Small intestine (tissue), 7 donors: ENCODE measurements at regions not wholly inside any gene's neighbourhood (a gene's known extent, or its start where the extent isn't known, plus 50 kb on each side); places are given as distances from the start of the nearest gene placed in this dataset.
A peak's percentile ranks its signal among the peaks of the same experiment; 100 is the strongest.

Experiments
- DNase-seq, 2 donors: peaks; one replicate each; pipeline versions ENCODE4 v3.0.0 to v3.0.0-alpha.2; 2013
- FAIRE-seq: peaks from 2 replicates; lab custom pipeline; 2012; peaks lifted over from hg19 to GRCh38; lab: Jason Lieb, UNC
- H3K27ac ChIP-seq, 3 donors: one replicate each; pipeline ENCODE4 v1.5.1; 2013; ENCODE audit warnings: low read length in 2 of 3, mild to moderate bottlenecking in 2 of 3, control low read depth in 1 of 3, inconsistent platforms in 1 of 3, low read depth in 1 of 3, moderate library complexity in 1 of 3
- H3K27me3 ChIP-seq, 3 donors: one replicate each; pipeline ENCODE4 v1.6.1; 2013; ENCODE audit warnings: low read length in 3 of 3, inconsistent platforms in 1 of 3; ENCODE audit not compliant: control insufficient read depth in 3 of 3, insufficient read depth in 3 of 3
- H3K36me3 ChIP-seq, 3 donors: one replicate each; pipeline ENCODE4 v1.6.1; 2013; ENCODE audit warnings: low read length in 3 of 3, inconsistent platforms in 1 of 3, low read depth in 1 of 3, mild to moderate bottlenecking in 1 of 3, moderate library complexity in 1 of 3; ENCODE audit not compliant: control insufficient read depth in 3 of 3, insufficient read depth in 2 of 3
- H3K4me1 ChIP-seq, 3 donors: one replicate each; pipeline ENCODE4 v1.6.1; 2013; ENCODE audit warnings: low read length in 2 of 3, inconsistent platforms in 1 of 3, low read depth in 1 of 3, mild to moderate bottlenecking in 1 of 3, moderate library complexity in 1 of 3; ENCODE audit not compliant: control insufficient read depth in 3 of 3, insufficient read depth in 2 of 3
- H3K4me3 ChIP-seq, 3 donors: one replicate each; pipeline ENCODE4 v1.5.1; 2013; ENCODE audit warnings: low read length in 3 of 3, control low read depth in 1 of 3, inconsistent platforms in 1 of 3, low read depth in 1 of 3, mild to moderate bottlenecking in 1 of 3, moderate library complexity in 1 of 3
- H3K9me3 ChIP-seq, 2 donors: one replicate each; pipeline ENCODE4 v1.6.1; 2013; ENCODE audit warnings: low read depth in 1 of 2, low read length in 1 of 2; ENCODE audit not compliant: control insufficient read depth in 2 of 2, insufficient read depth in 1 of 2
- WGBS, 3 donors: extraction: QIAGEN DNeasy Blood & Tissue Kit; methylation state at CpG; one replicate each; pipeline ENCODE4 v1.1.7; 2013; 5-methylcytosine and 5-hydroxymethylcytosine counted together
- donor health status: healthy with polysubstance abuse.
- donor health status: control.
- donor health status: control.
- donor health status: Bipolar disorder and iron deficiency.
- donor health status: healthy.

- no peak for FAIRE-seq
- peak; percentile 8 to 27 for DNase-seq
- no peaks in the 10 kb centered on the region for H3K27me3 ChIP-seq
- H3K4me3 ChIP-seq = no peak overlapping the region
- H3K9me3 ChIP-seq = peaks cover 0 to 5% of the 10 kb centered on the region in 2 donors
- H3K4me1 ChIP-seq = peaks cover 0 to 2% (median 0%) of the 10 kb centered on the region in 3 donors
- H3K27ac ChIP-seq = no peak overlapping the region
- no peaks in the 10 kb centered on the region for H3K36me3 ChIP-seq
- 38 to 70% (median 42%) methylated on average over 4 of the region's 4 CpGs for WGBS, 3 donors
Measured at GRCh38 chr21:18887922-18888602, 484.5 kb upstream of the TMPRSS15 start.

- no peak overlapping the region for H3K27ac ChIP-seq
- H3K4me3 ChIP-seq = no peak overlapping the region
- no peaks in the 10 kb centered on the region for H3K27me3 ChIP-seq
- DNase-seq (no peak), FAIRE-seq (no peak)
- H3K9me3 ChIP-seq = no peaks in the 10 kb centered on the region
- H3K4me1 ChIP-seq = no peaks in the 10 kb centered on the region
- no peaks in the 10 kb centered on the region for H3K36me3 ChIP-seq
- 73 to 83% (median 82%) methylated on average over 2 of the region's 2 CpGs for WGBS, 3 donors
Measured at GRCh38 chr21:18893406-18893805, 489.8 kb upstream of the TMPRSS15 start.

GRCh38 chr21:18894387-18894786, 490.8 kb upstream of the TMPRSS15 start:
- DNase-seq = no peak
- FAIRE-seq = no peak
- H3K4me1 ChIP-seq = no peaks in the 10 kb centered on the region
- no peak overlapping the region for H3K27ac ChIP-seq
- H3K4me3 ChIP-seq = no peak overlapping the region
- no peaks in the 10 kb centered on the region for H3K9me3 ChIP-seq
- no peaks in the 10 kb centered on the region for H3K27me3 ChIP-seq
- no peaks in the 10 kb centered on the region for H3K36me3 ChIP-seq
- 4 to 21% (median 8%) methylated on average over 1 of the region's 1 CpG for WGBS, 3 donors

GRCh38 chr21:18899261-18899660, 495.7 kb upstream of the TMPRSS15 start:
- H3K27ac ChIP-seq = no peak overlapping the region
- H3K9me3 ChIP-seq = no peaks in the 10 kb centered on the region
- H3K36me3 ChIP-seq = no peaks in the 10 kb centered on the region
- DNase-seq (no peak), FAIRE-seq (no peak)
- H3K4me3 ChIP-seq = no peak overlapping the region
- no peaks in the 10 kb centered on the region for H3K4me1 ChIP-seq
- no peaks in the 10 kb centered on the region for H3K27me3 ChIP-seq

GRCh38 chr21:18902660-18903059, 499.1 kb upstream of the TMPRSS15 start:
- H3K27ac ChIP-seq = no peak overlapping the region
- 83 to 93% (median 85%) methylated on average over 3 of the region's 3 CpGs for WGBS, 3 donors
- FAIRE-seq = no peak
- H3K36me3 ChIP-seq = no peaks in the 10 kb centered on the region
- DNase-seq = no peak
- no peaks in the 10 kb centered on the region for H3K4me1 ChIP-seq
- no peaks in the 10 kb centered on the region for H3K9me3 ChIP-seq
- no peak overlapping the region for H3K4me3 ChIP-seq
- no peaks in the 10 kb centered on the region for H3K27me3 ChIP-seq

GRCh38 chr21:18907076-18907475, 503.5 kb upstream of the TMPRSS15 start:
- Histone ChIP-seq H3K36me3 (no peaks in the 10 kb centered on the region), H3K9me3 (peaks cover 0 to 4% of the 10 kb centered on the region in 2 donors), H3K4me1 (no peaks in the 10 kb centered on the region), H3K4me3 (no peak overlapping the region), H3K27me3 (no peaks in the 10 kb centered on the region), H3K27ac (no peak overlapping the region)
- 41 to 61% (median 51%) methylated on average over 2 of the region's 2 CpGs for WGBS, 3 donors
- DNase-seq (no peak), FAIRE-seq (no peak)

GRCh38 chr21:18908641-18909040, 505.1 kb upstream of the TMPRSS15 start:
- H3K4me3 ChIP-seq = no peak overlapping the region
- H3K9me3 ChIP-seq = peaks cover 0 to 4% of the 10 kb centered on the region in 2 donors
- no peaks in the 10 kb centered on the region for H3K4me1 ChIP-seq
- H3K27ac ChIP-seq = no peak overlapping the region
- no peak for DNase-seq
- FAIRE-seq = no peak
- WGBS, 3 donors = 81 to 88% (median 87%) methylated on average over 4 of the region's 4 CpGs
- no peaks in the 10 kb centered on the region for H3K27me3 ChIP-seq
- no peaks in the 10 kb centered on the region for H3K36me3 ChIP-seq

- Histone ChIP-seq H3K27me3 (no peaks in the 10 kb centered on the region), H3K9me3 (peaks cover 0 to 4% of the 10 kb centered on the region in 2 donors), H3K27ac (no peak overlapping the region), H3K36me3 (no peaks in the 10 kb centered on the region), H3K4me1 (no peaks in the 10 kb centered on the region), H3K4me3 (no peak overlapping the region)
- 86 to 90% (median 88%) methylated on average over 4 of the region's 4 CpGs for WGBS, 3 donors
- DNase-seq (no peak), FAIRE-seq (no peak)
Measured at GRCh38 chr21:18913914-18914313, 510.3 kb upstream of the TMPRSS15 start.

GRCh38 chr21:18914570-18914969, 511.0 kb upstream of the TMPRSS15 start:
- Histone ChIP-seq H3K36me3 (no peaks in the 10 kb centered on the region), H3K4me3 (no peak overlapping the region), H3K27ac (no peak overlapping the region), H3K4me1 (no peaks in the 10 kb centered on the region), H3K27me3 (no peaks in the 10 kb centered on the region), H3K9me3 (peaks cover 0 to 4% of the 10 kb centered on the region in 2 donors)
- WGBS, 3 donors = 90 to 100% (median 92%) methylated on average over 2 of the region's 2 CpGs
- no peak for DNase-seq
- FAIRE-seq = no peak
